Activated T-cell treated with anti-CD3 and anti-CD28 coated beads, Interleukin-2, amount 50 U/mL, for 4 hours (primary cell): ENCODE measurements at regions not wholly inside any gene's neighbourhood (a gene's known extent, or its start where the extent isn't known, plus 50 kb on each side); places are given as distances from the start of the nearest gene placed in this dataset.
"Not testable (repeated sequence)": the region's sequence is repeated elsewhere in the genome, so short reads cannot be mapped to it uniquely, and the experiment has no call there.

ENCODE experiments used
- ATAC-seq, 2 donors: fragments of 200-7000 bp; cut with Tn5 transposase; one replicate each; pipeline ENCODE4 v1.10.0; 2021
- DNase-seq: peaks from one replicate; pipeline ENCODE4 v3.0.0-alpha.2; 2020
- H3K27me3 Mint-ChIP-seq: one replicate; pipeline ENCODE4 v1.8.0; 2021; ENCODE audit warnings: low read depth, mixed read lengths
- H3K36me3 Mint-ChIP-seq: one replicate; pipeline ENCODE4 v1.8.0; 2022; ENCODE audit warnings: mixed read lengths; ENCODE audit not compliant: insufficient read depth
- H3K4me1 Mint-ChIP-seq: one replicate; pipeline ENCODE4 v1.8.0; 2021; ENCODE audit warnings: low read depth, mixed read lengths
- H3K4me3 Mint-ChIP-seq: one replicate; pipeline ENCODE4 v1.8.0; 2021; ENCODE audit warnings: mild to moderate bottlenecking, moderate library complexity, mixed read lengths
- H3K9me3 Mint-ChIP-seq: one replicate; pipeline ENCODE4 v1.8.0; 2021; ENCODE audit warnings: mixed read lengths

- H3K4me3 Mint-ChIP-seq, result no peak overlapping the region
- no peaks in the 10 kb centered on the region for H3K9me3 Mint-ChIP-seq
- H3K27me3 Mint-ChIP-seq, result no peaks in the 10 kb centered on the region
- H3K4me1 Mint-ChIP-seq, result no peaks in the 10 kb centered on the region
- no peaks in the 10 kb centered on the region for H3K36me3 Mint-ChIP-seq
- DNase-seq (no peak), ATAC-seq (no peak)
Measured at GRCh38 chr7:10484767-10485166, 488.9 kb upstream of the PHF14 start.

GRCh38 chr7:10501206-10501884 lies 472.3 kb upstream of the PHF14 start:
- H3K4me1 Mint-ChIP-seq, H3K36me3 Mint-ChIP-seq, H3K27me3 Mint-ChIP-seq, ATAC-seq, H3K4me3 Mint-ChIP-seq, DNase-seq: not testable (repeated sequence)
- H3K9me3 Mint-ChIP-seq, result peaks cover 19% of the 10 kb centered on the region

DNA sequence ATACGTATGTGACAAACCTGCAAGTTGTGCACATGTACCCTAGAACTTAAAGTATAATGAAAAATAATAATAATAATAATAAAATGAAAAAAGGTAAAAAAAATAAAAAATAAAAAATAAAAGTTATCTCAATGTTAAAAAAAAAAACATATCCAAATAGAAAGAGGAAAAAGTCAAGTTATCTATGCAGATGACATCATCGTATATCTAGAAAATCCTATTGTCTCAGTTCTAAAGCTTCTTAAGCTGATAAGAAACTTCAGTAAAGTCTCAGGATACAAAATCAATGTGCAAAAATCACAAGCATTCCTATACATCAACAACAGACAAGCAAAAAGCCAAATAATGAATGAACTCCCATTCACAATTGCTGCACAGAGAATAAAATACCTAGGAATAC lies 466.6 kb upstream of the PHF14 start:
- peaks cover 8% of the 10 kb centered on the region for H3K9me3 Mint-ChIP-seq
- no peak for ATAC-seq

DNA sequence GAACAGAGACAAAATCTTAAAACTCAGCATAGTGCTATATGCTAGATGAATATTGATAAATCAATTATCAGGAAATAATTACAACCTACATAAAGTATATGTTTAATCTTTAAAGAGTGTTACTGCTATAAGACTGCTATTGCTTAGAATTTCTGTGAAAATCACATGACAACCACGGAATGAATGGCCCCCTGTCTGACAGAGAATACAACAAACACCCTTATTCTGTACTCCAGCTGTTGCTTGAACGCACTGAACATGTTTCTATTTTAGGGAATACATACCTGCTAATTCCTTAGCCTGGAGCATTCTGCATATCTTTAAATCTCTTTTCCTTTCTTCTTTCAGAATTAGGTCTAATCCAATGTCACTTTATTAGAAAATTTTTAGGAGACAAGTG lies 452.4 kb upstream of the PHF14 start:
- DNase-seq (no peak), ATAC-seq (no peak)
- H3K9me3 Mint-ChIP-seq, result no peaks in the 10 kb centered on the region
- H3K36me3 Mint-ChIP-seq, result no peaks in the 10 kb centered on the region
- H3K4me1 Mint-ChIP-seq, result no peaks in the 10 kb centered on the region
- no peaks in the 10 kb centered on the region for H3K27me3 Mint-ChIP-seq
- H3K4me3 Mint-ChIP-seq, result no peak overlapping the region

More for the DNA sequence above, 466.6 kb upstream of the PHF14 start:
- Mint-ChIP-seq H3K27me3 (no peaks in the 10 kb centered on the region), H3K4me3 (no peak overlapping the region), H3K4me1 (no peaks in the 10 kb centered on the region), H3K36me3 (no peaks in the 10 kb centered on the region)
- DNase-seq, result no peak

- H3K36me3 Mint-ChIP-seq, H3K4me1 Mint-ChIP-seq, DNase-seq, ATAC-seq, H3K9me3 Mint-ChIP-seq, H3K4me3 Mint-ChIP-seq, H3K27me3 Mint-ChIP-seq: not testable (repeated sequence)
Measured at GRCh38 chr7:10533429-10533828, 440.2 kb upstream of the PHF14 start.

DNA sequence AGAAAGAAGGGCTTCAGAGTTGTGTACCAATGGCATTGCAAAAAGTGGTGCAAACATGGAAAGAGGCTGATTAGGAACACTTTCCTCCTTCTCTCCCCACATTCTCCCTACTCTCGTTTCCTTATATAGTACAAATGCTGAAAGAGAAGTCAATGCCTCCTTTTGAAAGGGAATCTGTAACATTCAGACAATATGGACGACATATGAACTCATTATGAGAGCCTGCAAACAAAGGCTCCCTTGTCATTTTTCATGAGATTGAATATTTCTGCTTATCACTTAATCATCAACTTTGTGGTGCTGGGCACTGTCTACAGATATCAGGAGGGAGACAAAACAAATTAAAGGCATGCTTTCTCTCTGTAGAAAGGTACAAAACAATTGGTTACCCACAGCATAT lies 437.1 kb upstream of the PHF14 start:
- no peaks in the 10 kb centered on the region for H3K27me3 Mint-ChIP-seq

DNA sequence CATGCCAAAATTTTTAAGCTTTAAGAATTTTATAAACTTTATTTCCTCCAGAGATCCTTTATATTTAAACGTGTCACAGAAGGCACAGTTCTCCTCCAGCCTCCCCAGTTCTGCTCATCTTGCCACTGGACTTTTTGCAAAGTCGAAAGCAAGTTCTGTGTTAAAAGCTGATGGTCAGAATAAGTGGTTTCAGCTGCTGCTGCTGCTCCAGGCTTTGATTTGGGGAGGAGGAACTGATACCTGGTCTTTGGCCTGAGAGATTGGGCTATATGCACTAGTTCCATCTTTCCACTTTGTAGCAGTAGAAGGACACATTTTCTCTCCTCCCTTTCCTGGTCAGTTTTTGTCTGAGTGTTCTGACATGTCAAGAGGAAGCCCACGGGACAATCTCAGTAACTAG lies 435.9 kb upstream of the PHF14 start:
- H3K4me1 Mint-ChIP-seq, result no peaks in the 10 kb centered on the region
- H3K36me3 Mint-ChIP-seq, result no peaks in the 10 kb centered on the region
- H3K9me3 Mint-ChIP-seq, result no peaks in the 10 kb centered on the region
- DNase-seq (no peak), ATAC-seq (no peak)
- H3K4me3 Mint-ChIP-seq, result no peak overlapping the region
- H3K27me3 Mint-ChIP-seq, result no peaks in the 10 kb centered on the region

More for the DNA sequence above, 437.1 kb upstream of the PHF14 start:
- Mint-ChIP-seq H3K4me1 (no peaks in the 10 kb centered on the region), H3K9me3 (no peaks in the 10 kb centered on the region), H3K4me3 (no peak overlapping the region), H3K36me3 (no peaks in the 10 kb centered on the region)
- no peak for DNase-seq
- no peak for ATAC-seq

DNA sequence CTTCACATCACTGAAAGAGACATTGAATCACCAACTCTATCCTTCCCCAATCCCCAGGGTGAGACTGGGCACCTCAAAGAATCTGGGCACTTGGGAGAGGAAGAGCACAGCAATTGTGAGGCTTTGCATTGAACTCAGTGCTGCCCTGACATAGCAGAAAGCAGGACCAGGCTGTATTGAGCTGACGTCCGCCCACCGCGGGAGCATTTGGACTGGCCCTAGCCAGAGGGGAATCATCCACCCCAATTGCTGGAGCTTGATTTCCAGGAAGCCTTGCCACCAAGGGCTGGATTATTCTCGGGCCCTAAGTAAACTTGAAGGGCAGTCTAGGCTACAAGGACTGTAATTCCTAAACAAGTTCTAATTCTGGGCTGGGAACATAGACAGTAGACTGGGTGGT lies 416.3 kb upstream of the PHF14 start:
- no peaks in the 10 kb centered on the region for H3K27me3 Mint-ChIP-seq
- no peaks in the 10 kb centered on the region for H3K36me3 Mint-ChIP-seq

GRCh38 chr7:10560497-10560896 lies 413.2 kb upstream of the PHF14 start:
- Mint-ChIP-seq H3K27me3 (no peaks in the 10 kb centered on the region), H3K4me1 (no peaks in the 10 kb centered on the region), H3K9me3 (peaks cover 8% of the 10 kb centered on the region)

More for the DNA sequence above, 416.3 kb upstream of the PHF14 start:
- H3K4me1 Mint-ChIP-seq, result no peaks in the 10 kb centered on the region
- ATAC-seq (no peak), DNase-seq (no peak)
- H3K4me3 Mint-ChIP-seq, result no peak overlapping the region
- H3K9me3 Mint-ChIP-seq, result peaks cover 3% of the 10 kb centered on the region

DNA sequence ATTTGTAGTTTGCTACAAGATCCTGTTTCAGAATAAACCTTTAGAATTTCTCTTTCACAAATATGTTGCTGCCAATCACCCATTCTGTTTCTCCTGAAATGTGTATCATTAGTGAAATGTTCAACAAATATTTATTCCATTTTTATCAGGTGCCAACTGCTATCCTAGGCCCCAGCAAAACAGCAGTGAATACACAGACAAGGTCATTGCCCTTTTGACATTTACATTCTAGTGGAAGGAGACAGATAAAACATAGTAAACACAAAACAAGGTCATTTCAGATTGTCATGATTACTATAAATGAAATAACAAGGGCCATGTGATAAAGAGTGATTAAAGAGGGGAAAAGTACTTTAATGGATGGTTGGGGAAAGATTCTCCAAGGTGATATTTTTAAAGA lies 404.8 kb upstream of the PHF14 start:
- H3K4me1 Mint-ChIP-seq, result no peaks in the 10 kb centered on the region

More at GRCh38 chr7:10560497-10560896, 413.2 kb upstream of the PHF14 start:
- Mint-ChIP-seq H3K4me3 (no peak overlapping the region), H3K36me3 (no peaks in the 10 kb centered on the region)
- no peak for ATAC-seq
- no peak for DNase-seq

GRCh38 chr7:10571759-10572158 lies 401.9 kb upstream of the PHF14 start:
- ATAC-seq, result no peak
- Mint-ChIP-seq H3K9me3 (no peaks in the 10 kb centered on the region), H3K36me3 (no peaks in the 10 kb centered on the region)

More for the DNA sequence above, 404.8 kb upstream of the PHF14 start:
- DNase-seq, result no peak
- Mint-ChIP-seq H3K9me3 (peaks cover 9% of the 10 kb centered on the region), H3K36me3 (no peaks in the 10 kb centered on the region), H3K27me3 (no peaks in the 10 kb centered on the region), H3K4me3 (no peak overlapping the region)
- no peak for ATAC-seq

DNA sequence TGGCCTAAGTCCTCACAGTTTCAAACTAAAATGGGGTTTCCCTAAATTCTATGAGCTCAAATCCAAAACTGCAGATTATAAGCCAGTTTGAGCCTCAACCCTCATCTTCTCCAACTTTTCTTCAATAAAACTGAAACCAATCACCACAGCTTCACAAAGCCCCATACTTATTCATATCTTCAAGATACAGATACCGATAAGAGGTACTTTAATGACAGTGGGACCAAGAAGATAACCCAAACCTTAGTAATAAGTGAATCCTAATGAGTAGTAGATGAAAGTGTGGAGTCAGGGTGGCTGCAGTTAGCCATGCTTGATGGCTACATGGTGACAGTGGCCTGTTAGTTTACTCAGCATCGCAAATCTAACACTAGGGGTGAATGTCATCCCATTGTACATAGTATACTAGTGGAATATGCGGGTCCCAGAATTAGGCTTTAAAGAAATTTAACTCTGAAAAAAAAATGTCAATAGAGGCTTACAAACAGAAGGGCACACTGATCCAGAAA lies 395.8 kb upstream of the PHF14 start:
- Mint-ChIP-seq H3K27me3 (no peaks in the 10 kb centered on the region), H3K36me3 (no peaks in the 10 kb centered on the region), H3K4me3 (no peak overlapping the region), H3K4me1 (no peaks in the 10 kb centered on the region), H3K9me3 (no peaks in the 10 kb centered on the region)
- no peak for ATAC-seq
- DNase-seq, result no peak

More at GRCh38 chr7:10571759-10572158, 401.9 kb upstream of the PHF14 start:
- DNase-seq, result no peak
- no peaks in the 10 kb centered on the region for H3K27me3 Mint-ChIP-seq
- no peak overlapping the region for H3K4me3 Mint-ChIP-seq
- no peaks in the 10 kb centered on the region for H3K4me1 Mint-ChIP-seq

- Mint-ChIP-seq H3K36me3 (no peaks in the 10 kb centered on the region), H3K4me3 (no peak overlapping the region), H3K27me3 (no peaks in the 10 kb centered on the region)
Measured at GRCh38 chr7:10579561-10579960, 394.1 kb upstream of the PHF14 start.

DNA sequence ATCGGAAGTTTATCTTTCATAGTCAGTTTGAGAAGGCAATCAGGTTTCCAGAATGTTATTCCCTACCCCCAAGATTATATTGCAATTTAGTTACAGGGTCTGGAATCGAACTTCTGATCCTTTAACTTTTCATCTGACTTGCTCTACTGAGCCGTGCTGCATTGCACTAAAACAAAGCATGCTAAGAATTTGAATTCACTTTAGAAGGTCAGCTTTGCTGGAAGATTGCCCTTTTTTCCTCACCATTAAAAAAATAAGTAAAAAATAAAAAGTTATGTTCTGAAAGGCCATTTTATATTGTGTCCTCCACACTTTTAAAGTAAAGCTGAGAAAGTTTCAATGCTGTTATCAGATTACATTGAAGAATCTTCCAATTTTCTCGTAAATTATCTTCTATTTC lies 388.8 kb upstream of the PHF14 start:
- Mint-ChIP-seq H3K36me3 (no peaks in the 10 kb centered on the region), H3K4me1 (no peaks in the 10 kb centered on the region), H3K9me3 (no peaks in the 10 kb centered on the region), H3K27me3 (no peaks in the 10 kb centered on the region), H3K4me3 (no peak overlapping the region)
- ATAC-seq (no peak), DNase-seq (no peak)

More at GRCh38 chr7:10579561-10579960, 394.1 kb upstream of the PHF14 start:
- DNase-seq, result no peak
- ATAC-seq, result no peak
- no peaks in the 10 kb centered on the region for H3K4me1 Mint-ChIP-seq
- no peaks in the 10 kb centered on the region for H3K9me3 Mint-ChIP-seq

DNA sequence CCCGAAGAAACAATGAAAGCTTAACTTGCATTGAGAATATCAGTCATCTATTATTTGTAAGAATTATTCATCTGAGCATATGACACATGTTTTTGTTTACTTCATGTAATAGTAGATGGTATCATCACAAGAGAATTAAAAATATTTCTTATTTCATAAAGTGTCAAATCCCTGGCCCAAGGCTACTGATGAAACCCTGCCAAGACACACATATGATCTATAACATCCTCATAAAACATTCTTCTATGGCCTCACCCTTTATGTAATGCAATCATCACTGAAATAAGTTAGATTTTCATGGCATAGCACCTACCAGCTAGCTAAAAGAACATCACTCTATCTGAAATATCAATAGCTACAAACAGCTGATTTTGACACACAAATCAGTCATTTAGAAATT lies 385.6 kb upstream of the PHF14 start:
- DNase-seq (no peak), ATAC-seq (no peak)
- H3K36me3 Mint-ChIP-seq, result no peaks in the 10 kb centered on the region
- H3K9me3 Mint-ChIP-seq, result no peaks in the 10 kb centered on the region
- no peak overlapping the region for H3K4me3 Mint-ChIP-seq
- no peaks in the 10 kb centered on the region for H3K4me1 Mint-ChIP-seq
- no peaks in the 10 kb centered on the region for H3K27me3 Mint-ChIP-seq
